ENCODE measurements at regions not wholly inside any gene's neighbourhood (a gene's known extent, or its start where the extent isn't known, plus 50 kb on each side); places are given as distances from the start of the nearest gene placed in this dataset.

DNA sequence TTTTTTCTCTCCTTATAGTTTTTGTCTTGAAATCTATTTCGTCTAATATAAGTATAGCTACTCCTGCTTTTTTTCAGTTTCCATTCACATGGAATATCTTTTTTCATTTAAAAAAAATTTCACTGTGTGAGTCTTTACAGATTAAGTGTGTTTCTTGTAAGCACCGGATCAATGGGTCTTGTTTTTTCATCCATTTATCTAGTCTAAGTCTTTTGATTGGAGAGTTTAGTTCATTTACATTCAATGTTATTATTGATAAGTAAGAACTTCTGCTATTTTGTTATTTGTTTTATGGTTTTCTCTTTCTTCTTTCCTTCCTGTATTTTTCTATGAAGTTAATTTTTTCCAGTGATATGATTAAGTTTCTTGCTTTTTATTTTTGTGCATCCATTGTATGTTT is 216.7 kb upstream of the CNTNAP2 start:
- TF ChIP-seq POLR2A (IDR thresholded peaks at IDR 0.05) = no peak
- TF ChIP-seq CTCF (IDR thresholded peaks at IDR 0.05 in 4 of 5, conservative IDR thresholded peaks at IDR 0.05 in 1 of 5) = no peak
